ENCODE measurements at regions not wholly inside any gene's neighbourhood (a gene's known extent, or its start where the extent isn't known, plus 50 kb on each side); places are given as distances from the start of the nearest gene placed in this dataset.

DNA sequence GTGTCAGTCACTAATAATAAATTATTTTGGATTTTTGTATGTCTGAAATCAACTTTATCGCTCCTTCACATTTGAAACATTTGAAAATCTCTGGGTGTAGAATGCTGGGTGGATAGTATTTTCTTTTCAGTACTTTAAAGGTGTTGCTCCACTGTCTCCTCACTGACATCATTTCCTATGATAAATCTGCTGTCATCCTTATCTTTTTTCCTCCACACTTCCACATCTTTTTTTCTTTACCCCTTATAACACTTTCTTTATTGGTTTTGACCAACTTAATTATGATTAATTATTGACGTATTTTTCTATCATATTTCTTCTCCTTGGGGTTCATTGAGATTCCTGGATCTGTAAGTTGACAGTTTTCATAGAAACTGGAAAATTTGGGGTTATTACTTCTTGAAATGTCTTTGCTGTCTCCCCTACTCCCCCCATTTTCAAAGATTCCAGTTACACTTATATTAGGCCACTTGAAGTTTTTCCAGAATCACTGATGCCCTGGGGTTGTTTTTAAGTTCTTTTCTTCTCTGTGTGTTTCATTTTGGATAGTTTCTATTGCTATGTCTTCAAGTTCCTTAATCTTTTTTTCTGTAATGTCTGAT, 177.5 kb upstream of the DIO3 start:
- no peak for DNase-seq

DNA sequence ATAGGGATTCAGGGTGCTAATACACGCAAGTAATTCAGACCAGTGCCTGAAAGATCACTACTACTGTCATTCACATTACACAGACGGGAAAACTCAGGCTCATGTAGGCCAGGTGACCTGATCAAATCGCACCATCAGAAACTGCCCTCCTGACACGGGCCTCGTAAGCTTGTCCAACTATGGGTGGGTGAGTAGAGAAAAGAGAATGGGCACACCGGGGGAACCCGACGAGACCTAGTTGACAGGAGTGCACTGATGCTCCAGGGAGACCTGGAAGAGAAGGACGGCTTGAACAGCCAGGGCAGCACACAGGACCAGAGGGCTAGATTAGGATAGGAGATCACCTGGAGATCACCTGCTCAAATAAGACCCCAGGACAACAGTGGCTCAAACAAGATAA, 166.9 kb upstream of the DIO3 start:
- no peak for DNase-seq

DNA sequence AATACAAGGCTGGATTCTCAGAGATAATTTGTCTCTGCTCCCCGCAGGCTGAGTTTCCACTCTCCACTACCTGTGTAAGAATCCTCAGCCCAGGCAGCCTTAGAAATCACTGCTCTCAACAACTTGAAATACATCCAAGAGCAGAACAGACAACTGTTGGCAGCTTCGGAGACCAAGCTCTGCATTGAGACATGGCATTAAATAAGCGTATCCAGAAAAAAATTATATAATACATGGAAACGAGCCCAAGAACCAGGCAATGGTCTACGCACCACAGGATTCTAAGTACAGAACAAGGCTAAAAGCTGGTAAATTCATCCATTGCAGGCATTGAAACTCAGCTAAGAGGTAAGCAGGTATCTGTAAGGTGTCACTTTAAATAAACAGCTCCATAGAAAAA, 165.5 kb upstream of the DIO3 start:
- no peak for DNase-seq

DNA sequence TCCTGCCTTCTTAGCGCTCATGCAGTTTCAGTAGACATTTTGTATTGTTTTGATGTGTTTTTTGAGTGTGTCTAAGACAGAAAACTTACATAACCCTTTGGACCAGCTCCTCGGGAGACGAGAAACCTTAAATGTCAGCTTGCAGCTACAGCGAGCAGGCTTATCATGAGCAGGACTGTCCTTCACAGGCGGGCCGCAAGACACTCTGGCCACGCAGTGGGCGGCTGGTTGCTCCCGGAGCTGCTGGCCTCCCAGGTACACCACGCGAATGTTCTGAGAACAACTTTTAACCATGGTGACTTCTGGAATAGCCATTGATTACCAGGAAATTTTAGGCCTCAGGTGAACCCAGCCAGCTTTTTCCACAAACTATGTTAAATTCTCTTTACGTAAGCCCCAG, 164.1 kb upstream of the DIO3 start:
- no peak for DNase-seq

DNA sequence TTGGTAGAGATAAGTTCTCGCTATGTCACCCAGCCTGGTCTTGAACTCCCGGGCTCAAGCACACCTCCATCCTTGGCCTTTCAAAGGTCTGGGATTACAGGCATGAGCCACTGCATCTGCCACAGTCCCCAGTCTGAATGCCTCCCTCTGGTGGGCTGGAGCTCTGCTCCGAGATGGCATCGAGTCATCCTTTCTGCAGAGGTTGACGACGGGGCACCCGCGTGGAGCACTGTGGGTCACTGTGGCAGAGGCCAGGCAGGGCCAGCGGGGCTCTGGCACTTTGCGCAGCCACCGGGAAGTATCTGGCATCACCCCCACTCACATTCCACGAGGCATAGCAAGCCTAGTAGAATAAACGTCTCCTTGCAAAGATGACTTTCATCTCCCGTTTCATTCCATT, 163.3 kb upstream of the DIO3 start:
- no peak for DNase-seq

DNA sequence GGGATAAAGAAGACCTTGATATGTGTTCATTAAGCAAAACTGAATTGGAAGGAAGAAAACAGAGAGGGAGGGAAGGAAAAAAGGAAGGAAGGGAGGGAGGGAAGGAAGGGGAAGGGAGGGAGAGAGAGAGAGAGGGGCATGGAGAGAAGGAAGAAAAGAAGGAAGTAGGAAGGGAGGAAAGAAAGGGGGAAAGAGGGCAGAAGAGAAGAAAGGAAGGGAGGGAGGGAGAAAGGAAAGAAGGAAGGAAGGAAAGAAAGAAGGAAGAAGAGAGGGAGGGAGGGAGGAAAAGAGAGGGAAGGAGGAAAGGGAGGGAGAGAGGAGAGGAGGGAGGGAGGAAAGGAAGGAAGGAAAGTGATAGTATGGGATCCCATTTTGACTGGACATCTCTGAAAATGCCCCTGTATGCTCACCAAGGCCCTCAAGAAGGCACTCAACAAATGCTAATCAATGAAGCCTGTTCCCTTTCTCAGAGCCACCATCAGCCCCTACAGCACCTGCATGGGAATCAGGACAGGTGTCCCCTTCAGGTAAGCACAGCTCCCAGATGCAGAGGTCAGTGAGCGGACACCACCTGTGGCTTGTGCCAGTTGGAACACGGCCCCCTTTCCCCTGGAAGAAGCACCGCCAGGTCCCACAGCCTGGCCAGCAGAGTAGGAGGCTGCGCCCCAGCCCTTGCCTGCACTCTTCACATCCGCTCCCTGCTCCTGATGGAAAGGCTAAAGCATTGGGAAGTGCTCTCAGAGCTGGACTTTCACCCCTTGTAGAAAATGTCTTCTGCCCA, 161.4 kb upstream of the DIO3 start:
- DNase-seq = no peak

DNA sequence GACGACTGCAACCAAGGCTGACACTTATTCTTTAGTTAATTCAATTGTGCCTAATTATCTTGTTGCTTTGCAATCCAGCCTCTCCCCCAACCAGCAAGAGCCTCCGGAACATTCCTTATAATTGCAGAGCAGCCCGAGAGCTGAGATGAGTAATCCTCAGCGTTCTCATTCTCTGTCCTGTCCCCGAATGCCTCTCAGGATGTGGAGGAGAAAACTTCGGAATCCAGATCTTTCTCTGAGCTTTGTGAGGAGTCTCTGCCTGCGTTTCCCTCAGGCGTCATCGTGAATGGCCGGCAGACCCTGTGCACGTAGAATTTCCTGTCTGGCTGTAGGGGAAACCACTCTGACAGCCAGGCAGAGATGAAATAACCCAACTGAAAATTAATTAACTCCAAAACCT, 160.5 kb upstream of the DIO3 start:
- DNase-seq = no peak

DNA sequence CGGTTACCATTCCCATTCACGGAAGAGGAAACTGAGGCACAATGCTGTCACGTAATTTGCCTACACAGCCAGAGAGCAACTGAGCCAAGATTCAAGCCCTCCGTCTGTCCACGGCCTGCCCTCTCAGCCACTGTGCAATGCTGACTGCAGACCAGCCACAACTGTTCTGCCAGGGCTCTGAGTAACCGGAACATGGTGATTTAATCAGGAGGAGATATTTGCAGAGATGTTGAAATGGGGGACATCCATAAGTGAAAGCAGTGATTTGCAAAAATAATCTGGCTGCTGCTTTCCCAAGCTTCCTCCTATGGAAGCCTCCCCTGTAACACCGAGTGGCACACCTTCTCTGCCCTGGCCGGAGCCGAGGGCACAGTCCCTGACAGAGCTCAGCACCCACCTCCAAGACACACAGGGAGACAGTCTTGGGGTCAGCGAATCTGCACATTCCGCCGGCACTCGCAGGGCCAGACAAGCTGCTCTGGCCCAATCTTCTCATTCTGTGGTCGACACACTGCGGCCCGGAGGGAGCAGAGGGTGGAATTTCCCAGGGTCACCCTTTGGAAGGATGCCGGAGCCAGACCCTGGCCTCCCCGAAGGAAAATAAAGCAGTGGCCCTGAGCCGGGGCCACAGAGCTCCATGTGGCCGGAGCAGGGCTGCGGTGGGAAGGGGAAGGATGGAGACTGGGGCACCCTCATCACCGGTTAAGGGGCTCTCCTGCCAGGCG, 158.2 kb upstream of the DIO3 start:
- no peak for DNase-seq

DNA sequence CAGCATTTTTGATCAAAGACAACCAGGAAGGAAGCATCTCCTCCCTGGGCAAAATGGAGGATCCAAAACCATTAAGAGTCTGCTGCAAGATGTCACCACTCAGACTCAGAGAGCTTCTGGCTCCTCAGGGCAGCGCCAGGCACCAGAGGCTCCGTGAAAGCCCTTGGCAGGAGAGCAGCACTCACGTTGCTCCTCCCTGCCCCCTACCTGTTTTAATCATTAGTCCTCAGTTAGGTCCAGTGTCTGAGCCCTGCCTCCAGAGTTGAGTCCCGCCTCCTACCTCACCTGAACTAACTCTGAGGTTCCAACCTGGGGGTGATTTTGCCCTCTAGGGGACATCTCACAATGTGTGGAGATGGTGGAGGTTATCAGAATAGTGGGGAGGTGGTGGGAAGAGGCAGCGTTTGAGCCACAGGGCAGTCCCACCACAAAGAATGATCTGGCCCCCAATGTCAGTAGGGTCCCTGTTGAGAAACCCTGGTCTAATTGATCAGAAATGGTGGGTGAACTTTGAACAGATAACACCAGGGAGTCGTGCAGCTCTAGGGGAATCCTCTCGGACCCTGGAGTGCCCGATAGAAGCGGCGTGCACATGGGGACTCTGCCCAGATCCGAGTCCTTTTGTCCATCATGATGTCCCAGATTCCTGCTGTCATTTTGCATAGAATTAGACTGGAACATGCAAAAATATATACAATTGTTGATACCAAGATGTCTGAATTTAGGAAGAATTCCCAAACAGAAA, 156.7 kb upstream of the DIO3 start:
- no peak for DNase-seq

DNA sequence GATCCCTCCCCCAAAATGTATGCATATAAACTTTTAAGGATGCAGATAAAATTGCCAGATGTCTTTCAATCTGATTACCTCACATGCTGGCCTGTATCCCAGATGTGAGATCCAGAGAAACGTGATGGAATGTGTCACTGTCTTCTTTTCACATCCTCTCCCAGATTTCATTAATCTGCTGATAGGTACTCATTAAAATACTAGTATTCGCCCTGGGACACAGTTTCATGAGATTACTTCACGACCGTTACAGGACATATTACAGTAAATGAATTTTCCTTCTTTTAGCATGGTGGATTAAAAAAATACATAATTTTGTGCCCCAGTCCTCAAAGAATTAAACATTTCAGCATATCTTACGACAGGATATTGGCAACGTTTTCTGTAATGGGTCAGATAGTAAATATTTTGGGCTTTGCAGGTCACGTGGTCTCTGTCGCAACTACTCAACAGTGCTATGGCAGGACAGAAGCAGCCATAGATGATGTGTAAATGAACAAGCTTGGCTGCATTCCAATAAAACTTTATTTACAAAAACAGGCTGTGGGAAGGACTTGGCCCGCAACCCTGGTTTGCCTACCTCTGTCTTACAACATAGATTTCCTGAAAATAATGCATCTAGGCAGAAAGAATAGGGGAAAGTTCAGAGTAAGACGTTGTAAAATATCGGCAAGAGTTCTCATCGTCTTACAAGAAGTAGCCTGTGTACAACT, 156.0 kb upstream of the DIO3 start:
- DNase-seq = no peak

DNA sequence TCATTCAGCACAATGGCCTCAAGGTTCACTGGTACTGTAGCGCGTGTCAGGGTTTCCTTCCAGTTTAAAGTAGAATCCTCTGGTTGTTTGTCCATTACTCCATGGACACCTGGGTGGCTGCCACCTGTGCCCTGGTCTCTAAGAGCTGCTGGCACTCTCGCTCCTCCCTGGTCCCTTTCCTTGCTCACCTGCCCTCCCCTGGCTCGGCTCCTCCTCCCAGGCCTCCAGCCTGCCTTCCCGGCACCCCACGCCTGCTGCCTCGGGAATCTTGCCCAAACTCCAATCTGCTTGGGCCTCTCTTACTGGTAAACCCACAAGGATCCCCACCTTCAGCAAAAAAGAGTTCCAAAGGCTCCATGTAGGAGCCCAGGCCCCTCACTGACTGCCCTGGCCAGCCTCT, 154.4 kb upstream of the DIO3 start:
- DNase-seq = no peak

DNA sequence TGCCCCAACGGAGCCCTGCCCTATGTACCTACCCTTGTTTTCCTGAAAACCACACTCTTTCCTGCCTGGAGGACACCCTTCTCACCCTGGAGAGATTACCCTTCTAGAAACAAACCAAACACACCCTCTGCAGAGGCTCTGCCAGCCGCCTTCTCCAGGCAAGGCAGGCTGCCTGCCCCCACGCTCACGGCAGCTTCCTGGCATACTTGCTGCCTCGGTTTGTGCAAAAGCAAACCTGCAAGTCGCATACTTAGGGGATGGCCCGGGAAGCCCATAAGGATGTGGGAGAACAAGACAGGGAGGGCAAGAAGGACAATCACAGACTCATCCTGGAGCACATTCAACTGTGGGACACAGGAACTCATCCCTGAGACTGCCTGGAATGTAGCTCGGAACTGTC, 154.0 kb upstream of the DIO3 start:
- DNase-seq = no peak

DNA sequence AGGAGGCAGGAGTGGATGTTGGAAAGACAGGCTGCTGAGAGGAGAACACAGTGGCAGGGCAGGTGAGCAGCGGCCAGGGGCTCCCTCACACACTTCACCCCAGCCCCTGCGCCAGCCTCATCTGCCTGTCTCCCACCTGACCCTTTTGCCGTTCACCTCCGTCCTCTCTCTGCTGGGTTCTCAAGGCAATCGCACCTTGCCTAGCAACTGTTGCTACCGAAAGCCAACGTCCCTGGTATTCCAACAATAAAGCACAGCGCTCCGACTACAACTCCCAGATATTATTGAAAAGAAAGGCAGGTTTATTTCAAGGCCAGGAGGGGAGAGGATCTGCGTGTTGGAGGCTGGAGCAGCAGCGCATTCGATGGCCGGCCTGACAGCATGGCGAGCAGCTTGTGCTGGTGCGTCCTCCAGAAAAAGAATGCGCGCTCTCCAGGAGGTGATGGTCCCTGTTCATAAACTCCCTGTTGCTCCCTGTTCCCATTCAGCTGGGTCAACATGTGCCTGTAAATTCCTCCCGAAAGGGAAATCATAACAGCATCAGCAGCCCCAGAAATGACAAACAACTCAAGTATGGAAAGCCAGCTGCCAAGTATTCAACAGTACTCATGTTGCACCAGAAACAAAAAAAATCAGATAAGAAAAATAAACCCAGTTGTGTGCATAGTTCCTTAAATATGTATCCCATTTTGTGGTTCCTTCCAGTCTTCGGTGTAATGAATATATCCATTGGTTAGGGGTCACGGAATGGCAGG, 153.0 kb upstream of the DIO3 start:
- DNase-seq = no peak

DNA sequence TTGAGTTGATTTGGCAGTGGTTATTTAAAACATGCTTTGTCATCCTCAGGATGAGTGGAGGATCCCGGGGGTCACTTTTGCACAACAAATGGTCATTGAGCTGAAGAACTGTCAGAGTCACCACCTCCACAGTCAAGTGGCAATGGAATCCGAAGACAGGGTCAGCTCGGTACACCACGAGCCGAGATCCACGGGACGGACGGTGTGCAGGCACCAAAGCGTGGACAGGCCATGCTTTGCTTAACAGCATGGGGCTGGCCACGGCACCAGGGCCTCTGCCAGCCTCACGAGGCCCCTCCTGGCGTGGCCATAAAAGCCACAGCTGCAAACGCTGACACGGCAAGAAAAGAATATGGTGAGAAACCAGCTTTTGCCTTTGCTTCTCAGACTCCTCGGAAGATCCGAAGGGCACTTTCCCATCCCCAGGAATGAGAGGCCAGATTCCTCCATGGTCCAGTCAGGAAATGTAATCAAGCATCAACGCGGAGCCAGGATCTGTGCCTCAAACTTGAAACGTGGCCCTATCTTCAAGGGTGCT, 152.2 kb upstream of the DIO3 start:
- no peak for DNase-seq

DNA sequence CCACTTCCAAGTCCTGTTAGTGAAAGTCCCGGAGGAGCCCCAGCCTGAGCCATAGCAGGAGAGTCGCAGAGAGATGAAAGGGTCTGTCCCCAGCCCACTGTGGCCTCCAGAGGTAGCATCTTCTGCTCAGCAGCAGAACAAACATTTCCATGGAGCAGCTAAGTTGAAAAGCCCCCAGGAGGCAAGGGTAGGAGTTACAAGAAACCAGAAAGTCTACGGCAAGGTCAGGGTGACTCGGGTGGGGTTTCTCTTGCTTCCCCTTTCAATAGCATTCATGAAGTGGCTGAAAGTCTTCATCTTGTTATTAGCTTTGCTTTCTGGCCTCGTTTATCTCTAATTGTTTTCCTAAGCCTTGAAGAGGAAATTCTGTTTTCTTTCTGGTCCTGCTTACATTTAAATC, 151.2 kb upstream of the DIO3 start:
- DNase-seq = peak; percentile 10

DNA sequence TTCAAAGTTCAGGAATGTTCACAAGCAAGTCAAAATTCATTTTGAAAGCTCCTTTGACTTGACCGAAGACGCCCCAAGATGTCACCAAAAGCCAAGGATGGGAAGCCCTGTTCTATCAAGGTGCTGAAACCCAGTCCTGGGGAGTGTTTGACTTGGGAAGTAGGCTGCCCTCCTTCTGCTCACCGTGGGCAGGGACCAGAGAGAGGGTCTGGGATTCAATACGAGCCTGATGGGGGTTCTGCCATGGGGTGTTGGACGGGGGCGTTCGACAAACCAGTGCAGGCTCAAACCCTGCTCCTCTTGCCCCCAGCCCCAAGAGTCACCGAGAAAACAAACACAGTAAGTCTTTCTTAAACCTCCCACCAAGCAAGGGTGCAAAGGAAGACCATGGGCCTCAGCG, 150.1 kb upstream of the DIO3 start:
- no peak for DNase-seq

DNA sequence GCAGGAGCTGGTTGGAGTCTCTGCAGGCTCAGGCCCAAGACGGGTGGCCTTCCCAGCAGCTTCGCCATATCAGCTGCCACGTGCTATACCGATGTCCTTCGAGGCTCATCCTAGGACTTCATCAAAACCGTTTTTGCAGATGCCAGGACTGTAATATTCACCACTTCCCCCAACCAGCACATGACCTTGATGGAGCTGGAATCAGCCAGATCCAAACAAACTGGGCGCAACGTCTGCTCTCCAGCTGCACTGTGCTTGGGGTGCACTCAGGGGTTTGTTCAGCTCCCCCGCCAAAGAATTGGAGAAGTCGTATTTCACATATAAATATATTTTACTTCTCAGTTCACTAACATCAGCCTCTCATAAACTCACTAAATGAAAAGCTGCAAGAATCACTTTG, 149.5 kb upstream of the DIO3 start:
- no peak for DNase-seq

DNA sequence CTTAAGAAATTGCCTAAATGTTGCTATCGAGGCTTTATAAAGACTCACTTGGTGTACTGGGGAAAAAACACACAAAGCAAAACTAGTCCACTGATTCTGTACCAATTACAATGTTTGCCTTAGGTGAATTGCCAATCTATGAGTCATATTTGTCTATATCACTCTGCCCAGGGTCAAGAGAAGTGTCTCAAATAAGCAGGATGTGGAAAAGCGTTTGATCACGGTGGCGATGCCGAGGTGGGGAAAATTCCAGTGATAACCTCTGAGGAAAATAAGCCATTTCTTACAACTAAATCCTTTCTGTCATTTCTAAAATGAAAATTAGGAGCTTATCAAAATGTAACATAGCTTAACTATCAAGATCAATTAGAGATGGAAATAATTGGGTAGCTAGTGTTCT, 148.6 kb upstream of the DIO3 start:
- DNase-seq = no peak

DNA sequence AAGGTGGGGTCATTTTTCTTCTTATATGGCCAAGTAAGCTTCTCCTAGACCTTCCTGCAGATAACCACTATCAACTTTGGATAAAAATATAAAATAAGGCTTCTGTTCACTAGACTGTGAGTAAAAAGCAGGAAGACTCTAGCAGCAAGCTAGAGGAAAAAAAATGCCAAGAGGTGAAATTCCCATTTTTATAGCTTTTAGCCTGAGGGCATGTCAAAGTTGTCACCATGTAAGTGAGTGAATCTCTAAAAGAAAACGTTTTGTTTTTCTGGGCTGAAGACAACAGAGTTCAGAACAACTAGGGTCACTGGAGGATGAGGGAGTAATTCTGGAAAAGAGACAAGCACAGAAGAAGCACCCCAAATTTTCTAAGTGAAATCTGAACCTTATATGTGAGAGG, 143.9 kb upstream of the DIO3 start:
- DNase-seq = no peak

DNA sequence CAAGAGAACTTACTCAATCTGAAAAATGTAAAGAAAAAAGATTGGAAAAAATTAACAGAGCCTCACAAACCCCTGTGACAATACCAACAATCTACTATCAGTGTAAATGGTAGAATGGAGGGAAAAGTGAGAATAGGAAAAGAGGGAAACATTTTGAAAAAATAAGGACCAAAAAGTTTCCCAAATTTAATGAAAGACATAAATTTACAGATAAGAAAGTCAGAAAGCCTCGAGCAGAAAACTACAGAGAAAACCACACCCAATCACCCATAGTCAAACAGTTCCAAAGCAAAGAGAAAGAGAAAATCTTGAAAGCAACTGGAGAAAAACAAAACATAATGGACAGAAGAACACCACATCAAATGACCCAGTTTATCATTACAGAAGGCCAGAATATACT, 142.7 kb upstream of the DIO3 start:
- no peak for DNase-seq

DNA sequence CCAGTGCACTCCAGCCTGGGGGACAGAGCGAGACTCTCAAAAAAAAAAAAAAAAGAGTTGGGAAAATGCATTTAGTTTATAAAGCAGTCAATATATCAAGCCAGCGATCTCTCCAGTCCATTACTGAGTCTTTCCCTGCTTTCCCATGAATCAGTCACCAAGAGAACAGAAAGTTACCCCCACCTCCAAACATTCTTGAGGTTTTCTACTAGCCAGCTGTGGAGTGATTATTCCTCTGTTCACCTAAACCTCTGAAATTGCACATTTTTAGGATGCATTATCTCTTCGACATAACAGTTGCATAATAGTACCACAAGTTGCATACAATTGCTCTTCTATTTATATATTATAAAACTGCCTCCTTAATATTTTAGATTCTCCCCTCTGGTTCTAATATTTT, 134.8 kb upstream of the DIO3 start:
- DNase-seq = no peak

DNA sequence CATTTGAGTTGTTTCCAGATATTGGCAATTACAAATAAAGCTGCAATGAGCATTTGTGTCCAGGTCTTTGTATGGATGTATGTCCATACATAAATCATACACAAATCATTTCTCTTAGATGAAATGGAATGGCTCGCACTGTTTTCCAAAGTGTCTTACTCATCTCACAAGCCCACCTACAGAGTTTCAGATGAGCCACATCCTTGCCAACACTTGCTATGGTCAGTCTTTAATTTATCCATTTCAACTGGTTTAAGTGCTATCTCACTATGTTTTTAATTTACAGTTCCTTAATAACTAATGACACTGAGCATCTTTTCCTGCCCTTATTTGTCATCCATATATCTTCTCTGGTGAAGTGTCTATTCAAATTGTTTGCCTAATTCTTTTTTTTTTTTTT, 132.9 kb upstream of the DIO3 start:
- DNase-seq = no peak

Data from hematopoietic multipotent progenitor cell treated with erythropoietin and hydrocortisone succinate and interleukin-3 and kit ligand, for 6 days (in vitro differentiated cells).